ENCODE measurements at regions not wholly inside any gene's neighbourhood (a gene's known extent, or its start where the extent isn't known, plus 50 kb on each side); places are given as distances from the start of the nearest gene placed in this dataset.

DNA sequence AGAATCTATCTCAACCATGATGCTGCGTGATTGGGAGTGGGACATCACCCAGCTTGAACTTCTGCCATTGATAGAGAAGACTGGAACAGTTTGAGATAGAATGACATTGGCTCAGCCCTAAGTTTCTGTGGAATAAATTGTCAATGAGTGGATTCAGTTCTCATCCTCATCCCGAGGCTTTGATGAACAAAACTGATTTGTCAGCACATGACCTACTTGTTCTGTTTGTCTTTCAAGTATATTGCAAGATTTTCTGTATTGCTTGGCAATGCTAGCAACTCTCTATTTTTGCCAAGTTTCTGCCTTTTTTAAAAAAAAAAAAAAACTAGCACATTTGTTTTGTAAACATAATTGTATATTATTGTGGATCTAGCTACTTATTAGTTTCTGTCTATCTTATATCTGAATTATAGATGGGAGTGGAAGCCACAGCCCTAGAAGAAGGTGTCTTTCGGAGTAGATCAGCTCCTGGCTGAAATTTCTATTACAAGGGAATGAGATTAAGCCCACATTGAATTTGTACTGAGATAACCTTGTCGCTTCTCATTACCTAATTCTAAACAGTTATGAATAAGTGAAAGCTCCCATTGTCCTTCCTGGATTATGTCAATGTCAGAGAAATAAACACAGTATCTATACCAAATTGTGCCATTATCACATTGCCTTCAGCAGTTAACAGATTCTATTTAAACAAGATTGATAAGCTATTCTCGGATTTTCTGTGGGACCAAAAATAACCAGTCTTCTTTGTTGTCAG is 166.1 kb downstream of the TNFSF13B start:
- no peak for TF ChIP-seq EZH2phosphoT487 (IDR thresholded peaks at IDR 0.05; ENCODE audit: low read length)
- no peak for TF ChIP-seq EZH2 (optimal IDR thresholded peaks at IDR 0.05; ENCODE audit: low read depth, low read length)

Data from MM.1S (cell line).